Brain microvascular endothelial cell (primary cell): ENCODE measurements at regions not wholly inside any gene's neighbourhood (a gene's known extent, or its start where the extent isn't known, plus 50 kb on each side); places are given as distances from the start of the nearest gene placed in this dataset.

Experiments used
- DNase-seq: peaks from one replicate; pipeline ENCODE4 v3.0.0-alpha.2; 2020
- H3K27ac ChIP-seq: fragments of 250-450 bp; sonication (Bioruptor Pico); 2 replicates; pipeline ENCODE4 v1.5.1; 2020; ENCODE audit warnings: mild to moderate bottlenecking, moderate library complexity
- H3K27me3 ChIP-seq: fragments of 250-450 bp; sonication (Bioruptor Pico); replicated peaks from 2 replicates; pipeline ENCODE4 v1.5.1; 2020; ENCODE audit warnings: mild to moderate bottlenecking
- H3K36me3 ChIP-seq: fragments of 250-450 bp; sonication (Bioruptor Pico); replicated peaks from 2 replicates; pipeline ENCODE4 v1.5.1; 2020; ENCODE audit warnings: mild to moderate bottlenecking
- H3K4me3 ChIP-seq: 2 replicates; pipeline ENCODE4 v1.5.1; 2011; ENCODE audit warnings: low read depth, mild to moderate bottlenecking, control low read depth, low read length, moderate library complexity
- in situ Hi-C: cut with HindIII; loops from 2 replicates; pipeline ENCODE4 v1.10.0; 2017; ENCODE audit warnings: low sequenced_read_pairs, low pct_ligation_motif_present
- TF ChIP-seq, protein P1 (sequence below): IDR thresholded peaks from 2 replicates; pipeline ENCODE4 v1.5.1; 2011; ENCODE audit warnings: low read depth, mild to moderate bottlenecking, moderate library complexity, low read length, control low read depth, inconsistent platforms; ENCODE audit errors: missing control alignments

DNA sequence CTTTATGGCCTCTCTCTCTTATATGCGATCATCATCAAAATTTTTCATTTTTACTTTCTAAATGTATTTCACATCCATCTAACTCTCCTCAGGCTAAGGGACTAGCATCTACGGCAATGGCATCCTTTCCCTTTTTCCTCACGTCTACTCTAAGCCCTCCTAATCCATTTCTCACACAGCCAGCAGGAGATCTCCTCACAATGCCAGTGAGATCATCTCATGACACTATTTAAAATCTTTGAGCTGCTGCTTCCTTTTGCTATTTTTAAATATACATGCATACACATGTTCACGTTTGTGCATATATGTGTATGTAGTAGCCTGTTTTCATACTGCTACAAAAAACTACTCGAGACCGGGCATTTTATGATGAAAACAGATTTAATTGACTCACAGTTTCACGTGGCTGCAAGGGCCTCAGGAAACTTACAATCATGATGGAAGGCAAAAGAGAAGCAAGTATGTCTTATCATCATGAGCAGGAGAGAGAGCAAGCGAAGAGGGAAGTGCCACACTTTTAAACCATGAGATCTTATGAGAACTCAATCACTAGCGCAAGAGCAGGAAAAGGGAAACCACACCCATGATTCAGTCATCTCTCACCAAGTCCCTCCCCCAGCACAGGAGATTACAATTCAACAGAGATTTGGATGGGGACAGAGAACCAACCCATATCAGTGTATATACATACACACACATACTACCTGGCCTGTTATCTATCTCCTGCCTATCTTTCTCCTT is 599.2 kb upstream of the ROBO1 start:
- H3K4me3 ChIP-seq: no peak overlapping the region
- no peak for DNase-seq
- H3K27ac ChIP-seq: no peak overlapping the region
- H3K27me3 ChIP-seq: no peaks in the 10 kb centered on the region
- H3K36me3 ChIP-seq: no peaks in the 10 kb centered on the region
- in situ Hi-C loops: no loop called here
- TF ChIP-seq, protein P1, sequence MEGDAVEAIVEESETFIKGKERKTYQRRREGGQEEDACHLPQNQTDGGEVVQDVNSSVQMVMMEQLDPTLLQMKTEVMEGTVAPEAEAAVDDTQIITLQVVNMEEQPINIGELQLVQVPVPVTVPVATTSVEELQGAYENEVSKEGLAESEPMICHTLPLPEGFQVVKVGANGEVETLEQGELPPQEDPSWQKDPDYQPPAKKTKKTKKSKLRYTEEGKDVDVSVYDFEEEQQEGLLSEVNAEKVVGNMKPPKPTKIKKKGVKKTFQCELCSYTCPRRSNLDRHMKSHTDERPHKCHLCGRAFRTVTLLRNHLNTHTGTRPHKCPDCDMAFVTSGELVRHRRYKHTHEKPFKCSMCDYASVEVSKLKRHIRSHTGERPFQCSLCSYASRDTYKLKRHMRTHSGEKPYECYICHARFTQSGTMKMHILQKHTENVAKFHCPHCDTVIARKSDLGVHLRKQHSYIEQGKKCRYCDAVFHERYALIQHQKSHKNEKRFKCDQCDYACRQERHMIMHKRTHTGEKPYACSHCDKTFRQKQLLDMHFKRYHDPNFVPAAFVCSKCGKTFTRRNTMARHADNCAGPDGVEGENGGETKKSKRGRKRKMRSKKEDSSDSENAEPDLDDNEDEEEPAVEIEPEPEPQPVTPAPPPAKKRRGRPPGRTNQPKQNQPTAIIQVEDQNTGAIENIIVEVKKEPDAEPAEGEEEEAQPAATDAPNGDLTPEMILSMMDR: no peak

DNA sequence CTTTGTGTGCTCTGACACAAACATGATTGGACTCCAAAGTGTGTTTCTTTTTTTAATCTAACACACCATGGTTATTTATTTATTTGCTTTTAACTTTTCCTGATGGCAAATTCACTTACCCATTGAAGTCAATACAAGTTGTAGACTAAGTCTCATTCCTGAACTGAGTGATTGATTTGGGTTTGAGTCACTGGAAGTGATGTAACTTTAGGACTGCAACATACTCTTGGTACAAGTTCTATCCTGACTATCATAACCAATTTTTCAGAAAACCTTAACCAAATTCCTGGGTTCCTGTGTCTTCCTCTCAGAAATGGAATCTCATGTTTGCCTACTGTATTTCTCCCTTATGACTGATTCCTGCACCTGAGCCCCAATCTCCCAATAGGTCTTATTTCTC is 590.0 kb upstream of the ROBO1 start:
- in situ Hi-C loops: no loop called here

DNA sequence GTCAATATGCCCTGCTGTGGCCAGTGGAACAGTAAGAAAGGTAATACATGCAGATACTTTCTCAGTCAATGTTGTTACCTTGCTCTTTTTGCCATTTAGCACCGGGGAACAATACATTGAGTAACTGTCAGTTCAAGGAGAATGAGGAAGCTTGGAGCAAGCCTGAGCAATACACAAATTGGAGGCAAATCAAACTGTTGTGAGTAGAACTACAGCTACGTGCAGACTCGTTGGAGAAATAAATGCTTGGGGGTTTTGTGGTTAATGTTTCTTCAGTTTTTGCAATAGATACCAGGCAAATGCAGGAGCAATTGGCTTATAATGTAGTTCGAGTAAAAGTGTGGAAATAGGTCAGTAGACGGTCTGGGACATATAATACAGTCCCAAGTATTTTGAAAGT is 587.3 kb upstream of the ROBO1 start:
- TF ChIP-seq, protein P1: no peak
- no peak for DNase-seq
- H3K36me3 ChIP-seq: no peaks in the 10 kb centered on the region
- H3K27ac ChIP-seq: no peak overlapping the region
- no peak overlapping the region for H3K4me3 ChIP-seq
- in situ Hi-C loops: no loop called here
- no peaks in the 10 kb centered on the region for H3K27me3 ChIP-seq

More for the DNA sequence above, 590.0 kb upstream of the ROBO1 start:
- TF ChIP-seq, protein P1: no peak
- Histone ChIP-seq H3K36me3 (no peaks in the 10 kb centered on the region), H3K27ac (no peak overlapping the region), H3K27me3 (no peaks in the 10 kb centered on the region), H3K4me3 (no peak overlapping the region)
- DNase-seq: no peak

DNA sequence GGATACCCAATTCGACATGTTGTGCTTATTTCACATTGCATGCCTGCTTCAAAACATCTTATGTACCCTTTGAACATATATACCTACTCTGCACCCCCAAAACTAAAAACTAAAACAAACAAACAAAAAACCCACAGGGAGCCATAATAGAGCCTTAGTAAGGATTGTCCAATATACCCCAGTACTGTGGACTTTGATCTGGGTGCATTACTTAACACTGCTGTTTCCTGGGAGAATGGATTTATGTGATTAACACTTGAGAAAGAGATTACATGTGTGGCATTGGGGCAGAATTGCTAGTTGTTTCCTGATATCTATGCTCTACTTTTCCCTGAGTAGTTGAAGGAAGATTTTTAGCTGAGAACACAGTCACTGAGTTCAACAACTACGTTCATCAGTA is 583.4 kb upstream of the ROBO1 start:
- no peak overlapping the region for H3K4me3 ChIP-seq
- TF ChIP-seq, protein P1: no peak
- H3K36me3 ChIP-seq: no peaks in the 10 kb centered on the region
- in situ Hi-C loops: no loop called here
- H3K27me3 ChIP-seq: no peaks in the 10 kb centered on the region
- H3K27ac ChIP-seq: no peak overlapping the region
- no peak for DNase-seq

DNA sequence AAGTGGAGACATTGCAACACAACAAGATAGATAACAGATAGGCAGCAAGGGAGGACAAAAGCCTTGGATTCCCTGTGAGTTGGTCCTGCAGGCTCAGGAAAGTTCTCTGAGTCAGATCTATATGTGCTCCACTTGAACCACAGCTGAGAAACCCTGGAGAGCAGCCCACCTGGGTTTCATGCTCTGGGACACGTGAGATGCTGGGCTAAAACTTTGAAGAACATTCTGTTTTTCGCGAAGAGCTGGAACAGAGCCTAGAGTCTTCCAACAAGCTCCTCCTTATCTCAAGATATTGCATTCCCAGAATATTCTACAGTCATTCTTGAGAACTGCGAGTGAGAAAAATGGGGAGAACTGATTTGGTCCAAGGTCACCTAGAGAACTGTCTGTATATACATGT is 583.0 kb upstream of the ROBO1 start:
- peak; percentile 29 for DNase-seq
- H3K4me3 ChIP-seq: no peak overlapping the region
- no peaks in the 10 kb centered on the region for H3K27me3 ChIP-seq
- in situ Hi-C loops: no loop called here
- TF ChIP-seq, protein P1: no peak
- H3K36me3 ChIP-seq: no peaks in the 10 kb centered on the region
- no peak overlapping the region for H3K27ac ChIP-seq

DNA sequence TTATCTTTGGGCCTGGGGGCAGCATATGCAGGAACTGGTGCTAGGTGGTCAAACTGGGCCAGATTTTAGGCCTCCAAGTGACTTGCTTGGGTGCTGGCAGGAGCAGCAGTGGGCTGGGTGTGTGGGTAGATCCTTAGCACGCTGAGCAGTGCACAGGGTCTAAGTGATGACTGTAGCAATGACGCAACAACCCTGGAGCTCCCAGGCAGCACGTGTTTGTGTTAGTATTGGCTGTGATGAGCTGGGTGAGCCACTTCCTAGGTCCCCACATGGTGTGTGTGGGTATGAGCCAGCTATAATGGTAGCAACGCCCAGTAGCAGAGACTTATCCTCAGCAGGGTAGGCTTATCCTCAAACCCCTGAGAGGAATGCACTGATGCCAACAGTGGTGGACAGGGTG is 570.6 kb upstream of the ROBO1 start:
- in situ Hi-C loops: no loop called here

More for the DNA sequence above, 570.6 kb upstream of the ROBO1 start:
- no peaks in the 10 kb centered on the region for H3K27me3 ChIP-seq
- DNase-seq: peak; percentile 52
- no peaks in the 10 kb centered on the region for H3K36me3 ChIP-seq
- no peak overlapping the region for H3K4me3 ChIP-seq
- H3K27ac ChIP-seq: no peak overlapping the region
- TF ChIP-seq, protein P1: no peak
